GM19240 (cell line): ENCODE measurements at regions not wholly inside any gene's neighbourhood (a gene's known extent, or its start where the extent isn't known, plus 50 kb on each side); places are given as distances from the start of the nearest gene placed in this dataset.

Experiments
- DNase-seq: peaks from one replicate; pipeline ENCODE4 v3.0.0; 2011; ENCODE audit warnings: low spot score; ENCODE audit not compliant: insufficient read length

DNA sequence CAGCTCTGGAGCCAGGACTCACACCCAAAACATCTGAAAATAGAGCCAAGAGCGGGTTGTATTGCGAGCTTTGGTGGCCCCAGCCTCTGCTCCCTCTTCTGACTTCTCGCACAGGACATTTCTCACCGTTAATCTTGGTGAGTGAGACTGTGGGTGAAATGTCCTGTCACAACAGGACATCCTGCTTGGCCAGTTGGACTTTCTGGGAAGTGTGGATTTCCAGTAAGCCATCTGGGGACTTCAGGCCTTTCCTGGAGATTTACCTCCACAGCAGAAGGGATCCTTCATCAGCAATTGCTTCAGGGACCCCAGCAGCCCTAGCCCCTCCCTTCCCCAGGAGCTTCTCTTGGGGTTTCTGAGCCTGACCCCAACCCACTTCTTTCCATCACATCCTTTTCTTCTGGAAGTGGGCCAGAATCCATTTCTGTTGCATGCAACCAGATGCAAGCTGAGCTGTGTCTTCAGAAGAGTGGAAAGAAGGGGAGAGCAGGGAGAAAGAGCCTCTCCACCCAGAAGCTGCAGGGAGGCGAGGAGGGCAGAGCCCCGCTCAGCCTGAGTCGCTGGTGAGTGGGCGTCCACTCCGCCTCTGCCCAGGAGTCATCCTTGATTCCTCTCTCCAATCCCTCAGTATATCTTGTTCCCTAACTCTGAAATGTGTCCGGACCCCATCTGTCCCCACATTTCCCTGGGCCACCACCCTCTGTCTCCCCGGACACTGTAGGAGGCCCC lies 50.3 kb upstream of the GADD45G start:
- DNase-seq, result no peak

- DNase-seq, result no peak
Measured at GRCh38 chr9:89553451-89554010, 51.3 kb upstream of the GADD45G start.

GRCh38 chr9:89550346-89550927 lies 52.5 kb upstream of the SEMA4D start:
- DNase-seq, result no peak

GRCh38 chr9:89549031-89549644 lies 51.2 kb upstream of the SEMA4D start:
- peak; percentile 84 for DNase-seq

GRCh38 chr9:89548071-89548638 lies 50.2 kb upstream of the SEMA4D start:
- no peak for DNase-seq
